ENCODE measurements at regions not wholly inside any gene's neighbourhood (a gene's known extent, or its start where the extent isn't known, plus 50 kb on each side); places are given as distances from the start of the nearest gene placed in this dataset.

DNA sequence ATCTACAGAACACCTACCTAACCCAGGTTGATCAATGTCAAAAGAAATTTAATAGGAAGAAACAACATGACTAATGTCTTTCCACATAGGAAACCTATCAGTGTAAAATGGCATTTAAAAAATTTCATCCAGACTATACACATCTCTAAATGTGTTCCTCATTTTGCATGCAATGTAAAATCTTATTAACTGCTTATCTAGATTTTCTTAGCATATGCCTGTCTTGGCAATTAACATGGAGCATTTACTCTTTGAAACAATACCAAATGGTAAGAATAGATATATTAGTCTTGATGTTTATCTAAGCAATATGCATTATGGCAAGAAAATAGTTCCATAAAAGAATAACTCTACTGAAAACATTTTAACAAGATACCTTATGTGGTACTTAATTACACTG, 199.8 kb downstream of the TRAM1L1 start:
- H4K5ac ChIP-seq (ENCODE audit: insufficient read length, low read depth, low read length) = no peak overlapping the region
- Mint-ChIP-seq H3K36me3 (ENCODE audit: insufficient read depth in 1 of 3, low read depth in 3 of 3) (no peaks in the 10 kb centered on the region), H3K9me3 (no peaks in the 10 kb centered on the region), H3K27me3 (ENCODE audit: low read depth) (no peaks in the 10 kb centered on the region; the same call in 1 of the 2 replicates), H3K4me1 (peaks cover 5 to 9% of the 10 kb centered on the region in 2 experiments; a peak in 3 of 4 replicates), H3K4me3 (no peak overlapping the region), H3K27ac (no peak overlapping the region)
- TF ChIP-seq, protein P1, sequence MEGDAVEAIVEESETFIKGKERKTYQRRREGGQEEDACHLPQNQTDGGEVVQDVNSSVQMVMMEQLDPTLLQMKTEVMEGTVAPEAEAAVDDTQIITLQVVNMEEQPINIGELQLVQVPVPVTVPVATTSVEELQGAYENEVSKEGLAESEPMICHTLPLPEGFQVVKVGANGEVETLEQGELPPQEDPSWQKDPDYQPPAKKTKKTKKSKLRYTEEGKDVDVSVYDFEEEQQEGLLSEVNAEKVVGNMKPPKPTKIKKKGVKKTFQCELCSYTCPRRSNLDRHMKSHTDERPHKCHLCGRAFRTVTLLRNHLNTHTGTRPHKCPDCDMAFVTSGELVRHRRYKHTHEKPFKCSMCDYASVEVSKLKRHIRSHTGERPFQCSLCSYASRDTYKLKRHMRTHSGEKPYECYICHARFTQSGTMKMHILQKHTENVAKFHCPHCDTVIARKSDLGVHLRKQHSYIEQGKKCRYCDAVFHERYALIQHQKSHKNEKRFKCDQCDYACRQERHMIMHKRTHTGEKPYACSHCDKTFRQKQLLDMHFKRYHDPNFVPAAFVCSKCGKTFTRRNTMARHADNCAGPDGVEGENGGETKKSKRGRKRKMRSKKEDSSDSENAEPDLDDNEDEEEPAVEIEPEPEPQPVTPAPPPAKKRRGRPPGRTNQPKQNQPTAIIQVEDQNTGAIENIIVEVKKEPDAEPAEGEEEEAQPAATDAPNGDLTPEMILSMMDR (conservative IDR thresholded peaks at IDR 0.05) = no peak
- H2BK20ac ChIP-seq (ENCODE audit: low read depth, low read length, poor library complexity, severe bottlenecking) = no peak overlapping the region
- H3K56ac ChIP-seq (ENCODE audit: insufficient read length, low read depth, low read length) = no peak overlapping the region
- no peaks in the 10 kb centered on the region for H3K79me1 ChIP-seq (ENCODE audit: insufficient read depth, low read depth, low read length, poor library complexity, severe bottlenecking)
- H2BK15ac ChIP-seq (ENCODE audit: low read depth, low read length) = no peak overlapping the region
- no peak overlapping the region for H3K9ac ChIP-seq (ENCODE audit: extremely low read depth, insufficient read length, low read length)
- H3T11ph ChIP-seq (ENCODE audit: low read length) = no peak overlapping the region
- H2BK12ac ChIP-seq (ENCODE audit: insufficient read length, low read depth, low read length) = no peak overlapping the region
- no peak overlapping the region for H3K14ac ChIP-seq (ENCODE audit: insufficient read depth, low read length)
- H3K9me3 ChIP-seq (ENCODE audit: control insufficient read depth, low read depth, low read length) = no peaks in the 10 kb centered on the region
- H3K4me2 ChIP-seq (ENCODE audit: insufficient read depth, insufficient read length, low read length) = no peak overlapping the region
- H2AK5ac ChIP-seq (ENCODE audit: insufficient read length, low read length) = no peak overlapping the region
- no peak overlapping the region for H3K4ac ChIP-seq (ENCODE audit: low read depth, low read length)
- no peak overlapping the region for H3K23ac ChIP-seq (ENCODE audit: insufficient read length, low read depth, low read length)
- H4K91ac ChIP-seq (ENCODE audit: insufficient read length, low read depth, low read length) = no peak overlapping the region
- H2BK120ac ChIP-seq (ENCODE audit: low read depth, low read length, poor library complexity, severe bottlenecking) = no peak overlapping the region
- H3K27ac ChIP-seq (ENCODE audit: insufficient read length, low read depth, low read length) = no peak overlapping the region
- H3K79me2 ChIP-seq (ENCODE audit: insufficient read depth, low read length) = no peaks in the 10 kb centered on the region
- no peak overlapping the region for H4K8ac ChIP-seq (replicated peaks; ENCODE audit: insufficient read length, low read depth, low read length)
- no peaks in the 10 kb centered on the region for H3K27me3 ChIP-seq (ENCODE audit: insufficient read depth, low read length)
- H2BK5ac ChIP-seq (ENCODE audit: insufficient read length, low read length) = no peak overlapping the region
- no peak overlapping the region for H2AFZ ChIP-seq (ENCODE audit: low read length)
- H4K20me1 ChIP-seq (ENCODE audit: control insufficient read depth, insufficient read depth, insufficient read length) = no peaks in the 10 kb centered on the region
- H3K18ac ChIP-seq (ENCODE audit: insufficient read length, low read depth, low read length) = no peak overlapping the region
- no peaks in the 10 kb centered on the region for H3K23me2 ChIP-seq (ENCODE audit: insufficient read length, low read depth, low read length, poor library complexity, severe bottlenecking)
- no peak for DNase-seq
- no peaks in the 10 kb centered on the region for H3K4me1 ChIP-seq (ENCODE audit: insufficient read depth, low read length)
